ENCODE measurements at regions not wholly inside any gene's neighbourhood (a gene's known extent, or its start where the extent isn't known, plus 50 kb on each side); places are given as distances from the start of the nearest gene placed in this dataset.
A peak's percentile ranks its signal among the peaks of the same experiment; 100 is the strongest.
"Not testable (repeated sequence)": the region's sequence is repeated elsewhere in the genome, so short reads cannot be mapped to it uniquely, and the experiment has no call there.

DNA sequence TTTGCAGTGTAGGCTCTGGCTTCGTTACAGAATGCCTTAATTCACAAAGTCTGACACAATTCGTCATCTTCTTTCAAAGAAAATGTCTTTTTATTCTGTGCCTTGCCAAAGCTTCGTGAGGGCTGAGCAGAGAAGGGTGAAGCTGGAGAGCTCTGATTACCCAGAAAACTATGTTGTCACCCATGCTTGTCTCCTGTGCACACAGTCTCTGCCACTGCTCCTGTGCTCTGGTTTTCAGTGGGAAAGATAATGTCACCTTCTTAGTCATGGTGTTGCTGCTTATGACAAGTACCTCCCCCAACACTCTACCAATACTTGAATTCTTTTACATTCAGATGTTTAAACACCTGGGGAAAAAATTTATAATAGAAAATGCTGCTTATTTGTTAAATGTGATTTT lies 509.2 kb upstream of the GRM7 start:
- DNase-seq (ENCODE audit: low read depth): peak; percentile 72
- peak overlapping the region; percentile 44 for H3K4me3 ChIP-seq (ENCODE audit: low read depth, low read length)
- TF ChIP-seq, protein P1, sequence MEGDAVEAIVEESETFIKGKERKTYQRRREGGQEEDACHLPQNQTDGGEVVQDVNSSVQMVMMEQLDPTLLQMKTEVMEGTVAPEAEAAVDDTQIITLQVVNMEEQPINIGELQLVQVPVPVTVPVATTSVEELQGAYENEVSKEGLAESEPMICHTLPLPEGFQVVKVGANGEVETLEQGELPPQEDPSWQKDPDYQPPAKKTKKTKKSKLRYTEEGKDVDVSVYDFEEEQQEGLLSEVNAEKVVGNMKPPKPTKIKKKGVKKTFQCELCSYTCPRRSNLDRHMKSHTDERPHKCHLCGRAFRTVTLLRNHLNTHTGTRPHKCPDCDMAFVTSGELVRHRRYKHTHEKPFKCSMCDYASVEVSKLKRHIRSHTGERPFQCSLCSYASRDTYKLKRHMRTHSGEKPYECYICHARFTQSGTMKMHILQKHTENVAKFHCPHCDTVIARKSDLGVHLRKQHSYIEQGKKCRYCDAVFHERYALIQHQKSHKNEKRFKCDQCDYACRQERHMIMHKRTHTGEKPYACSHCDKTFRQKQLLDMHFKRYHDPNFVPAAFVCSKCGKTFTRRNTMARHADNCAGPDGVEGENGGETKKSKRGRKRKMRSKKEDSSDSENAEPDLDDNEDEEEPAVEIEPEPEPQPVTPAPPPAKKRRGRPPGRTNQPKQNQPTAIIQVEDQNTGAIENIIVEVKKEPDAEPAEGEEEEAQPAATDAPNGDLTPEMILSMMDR (IDR thresholded peaks at IDR 0.05; ENCODE audit: insufficient read depth, low read depth, low read length, missing control alignments): no peak

DNA sequence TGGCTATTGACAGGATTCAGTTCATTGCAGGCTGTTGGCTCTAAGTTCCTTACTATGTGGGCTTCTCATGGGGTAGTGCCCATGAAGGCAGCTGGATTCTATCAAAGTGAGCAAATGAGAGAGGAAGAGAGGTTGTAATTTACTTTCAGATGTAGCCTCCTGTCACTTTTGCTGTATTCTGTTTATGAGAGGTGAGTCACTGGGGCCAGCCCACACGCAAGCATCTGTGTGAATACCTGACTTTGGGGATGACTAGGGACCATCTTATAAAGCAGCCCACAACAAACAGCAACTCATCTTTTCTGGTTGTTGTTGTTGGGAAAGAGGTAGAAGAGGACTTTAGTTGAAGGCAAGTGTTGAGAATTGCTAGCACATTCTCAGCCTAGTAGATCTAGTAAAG lies 506.3 kb upstream of the GRM7 start:
- H3K4me3 ChIP-seq (ENCODE audit: low read depth, low read length): no peak overlapping the region
- TF ChIP-seq, protein P1 (IDR thresholded peaks at IDR 0.05; ENCODE audit: insufficient read depth, low read depth, low read length, missing control alignments): no peak
- DNase-seq (ENCODE audit: low read depth): peak; percentile 82

DNA sequence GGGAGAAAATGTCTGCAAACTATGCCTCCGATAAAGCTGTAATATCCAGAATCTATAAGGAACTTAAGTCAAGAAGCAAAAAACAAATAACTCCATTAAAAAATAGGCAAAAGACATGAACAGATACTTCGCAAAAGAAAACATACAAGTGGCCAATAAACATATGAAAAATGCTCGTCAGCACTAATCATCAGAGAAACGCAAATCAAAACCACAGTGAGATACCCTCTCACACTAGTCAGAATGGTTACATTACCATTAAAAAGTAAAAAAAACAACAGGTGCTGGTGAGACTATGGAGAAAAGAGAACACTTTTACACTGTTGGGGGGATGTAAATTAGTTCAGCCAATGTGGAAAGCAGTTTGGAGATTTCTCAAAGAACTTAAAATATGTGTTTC lies 498.5 kb upstream of the GRM7 start:
- no peak for DNase-seq (ENCODE audit: low read depth)
- TF ChIP-seq, protein P1 (IDR thresholded peaks at IDR 0.05; ENCODE audit: insufficient read depth, low read depth, low read length, missing control alignments): no peak
- H3K4me3 ChIP-seq (ENCODE audit: low read depth, low read length): no peak overlapping the region

DNA sequence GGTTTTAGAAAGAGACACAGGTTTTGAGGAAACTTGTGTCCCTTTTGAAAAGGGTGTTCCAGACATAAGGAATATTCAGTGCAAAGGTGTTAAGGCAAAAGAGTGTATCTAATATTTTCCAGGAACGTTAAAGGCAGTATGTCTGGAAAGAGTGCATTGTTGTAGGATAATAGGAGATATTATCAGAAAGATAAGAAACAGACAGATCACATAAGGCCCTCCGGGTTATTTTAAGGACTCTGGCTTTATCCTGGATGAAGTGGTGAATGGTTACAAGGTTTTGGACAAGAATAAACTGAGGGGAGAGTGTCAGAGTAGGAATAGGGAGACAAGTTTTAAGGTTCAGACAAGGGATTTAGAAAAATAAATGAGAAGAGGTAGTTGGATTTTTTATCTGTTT lies 493.7 kb upstream of the GRM7 start:
- H3K4me3 ChIP-seq (ENCODE audit: low read depth, low read length): no peak overlapping the region
- DNase-seq (ENCODE audit: low read depth): no peak

DNA sequence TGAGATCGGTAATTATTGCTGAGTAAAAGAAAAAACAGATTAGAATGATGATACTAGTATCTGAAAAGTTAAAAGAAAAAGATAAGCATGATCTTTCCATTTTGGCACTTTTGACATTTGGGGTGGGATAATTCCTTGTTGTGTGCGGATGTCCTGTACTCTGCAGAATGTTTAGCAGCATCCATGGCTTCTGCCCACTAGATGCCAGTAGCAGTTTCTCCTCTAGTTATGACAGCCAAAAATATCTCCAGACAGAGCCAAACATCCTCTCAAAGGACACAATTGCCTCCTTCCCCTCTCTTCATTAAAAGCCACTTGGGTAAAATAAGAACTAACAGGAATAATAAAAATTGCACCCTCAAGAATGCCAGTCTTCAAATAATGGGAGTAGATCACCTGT lies 468.8 kb upstream of the GRM7 start:
- no peak overlapping the region for H3K4me3 ChIP-seq (ENCODE audit: low read depth, low read length)
- DNase-seq (ENCODE audit: low read depth): peak; percentile 28
- TF ChIP-seq, protein P1 (IDR thresholded peaks at IDR 0.05; ENCODE audit: insufficient read depth, low read depth, low read length, missing control alignments): peak; percentile 33

More for the DNA sequence above, 493.7 kb upstream of the GRM7 start:
- TF ChIP-seq, protein P1 (IDR thresholded peaks at IDR 0.05; ENCODE audit: insufficient read depth, low read depth, low read length, missing control alignments): no peak

DNA sequence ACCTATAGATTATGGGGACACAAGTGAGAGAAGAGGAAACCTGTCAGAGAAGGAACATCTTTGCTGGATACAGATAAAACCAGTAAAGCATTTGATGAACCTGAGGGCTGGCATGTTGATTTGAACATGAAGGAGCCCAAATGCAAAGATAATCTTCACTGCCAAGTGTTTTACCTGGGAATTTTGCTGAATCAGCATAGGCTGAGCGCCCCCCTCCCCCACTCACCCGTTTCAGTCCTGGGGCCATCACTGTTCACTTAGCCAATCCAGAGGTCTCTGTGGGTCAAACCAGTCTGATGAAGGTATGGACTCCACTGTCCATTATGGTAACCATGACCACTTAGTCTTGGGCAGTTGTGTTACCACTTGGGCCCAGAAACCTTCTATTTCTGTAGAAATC lies 466.0 kb upstream of the GRM7 start:
- no peak overlapping the region for H3K4me3 ChIP-seq (ENCODE audit: low read depth, low read length)
- no peak for DNase-seq (ENCODE audit: low read depth)
- TF ChIP-seq, protein P1 (IDR thresholded peaks at IDR 0.05; ENCODE audit: insufficient read depth, low read depth, low read length, missing control alignments): no peak

DNA sequence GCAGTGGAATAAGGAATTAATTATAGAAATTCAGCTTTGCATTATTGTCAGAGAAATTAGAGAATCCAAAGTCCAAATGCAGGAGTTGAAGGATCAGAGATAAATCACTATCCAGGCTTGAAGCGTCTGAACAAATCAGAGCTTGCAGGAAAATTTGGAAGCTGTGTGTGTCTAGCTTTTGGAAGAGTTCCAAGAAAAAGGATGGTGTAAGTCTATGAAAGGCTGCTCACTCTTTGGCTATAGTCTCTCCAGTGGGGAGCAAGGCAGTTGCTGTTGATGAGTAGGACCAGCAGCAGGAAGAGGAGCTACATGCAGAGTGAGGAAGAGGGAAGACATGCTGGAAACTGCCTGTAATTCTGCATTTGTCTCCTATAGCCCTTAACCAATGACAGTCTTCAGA lies 464.3 kb upstream of the GRM7 start:
- TF ChIP-seq, protein P1 (IDR thresholded peaks at IDR 0.05; ENCODE audit: insufficient read depth, low read depth, low read length, missing control alignments): no peak
- no peak overlapping the region for H3K4me3 ChIP-seq (ENCODE audit: low read depth, low read length)
- DNase-seq (ENCODE audit: low read depth): no peak

DNA sequence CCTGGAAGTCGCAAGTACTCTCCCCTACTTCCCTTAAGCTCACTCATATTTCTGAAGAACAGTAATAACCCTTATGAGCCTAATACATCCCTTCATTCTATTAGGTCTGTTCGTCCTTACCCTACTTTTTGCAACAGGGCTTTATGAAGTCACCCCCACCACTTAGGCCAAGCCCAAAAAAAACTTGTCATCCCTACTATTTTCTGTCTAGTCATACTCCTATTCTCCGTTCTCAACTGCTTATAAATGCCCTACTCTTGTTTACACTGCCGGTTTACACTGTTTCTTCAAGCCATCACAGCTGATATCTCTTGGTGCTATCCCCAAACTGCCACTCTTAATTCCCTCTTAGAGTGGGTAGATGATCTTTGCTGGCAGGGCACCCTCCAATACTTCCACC lies 458.2 kb upstream of the GRM7 start:
- not testable (repeated sequence) for DNase-seq (ENCODE audit: low read depth); H3K4me3 ChIP-seq (ENCODE audit: low read depth, low read length)

DNA sequence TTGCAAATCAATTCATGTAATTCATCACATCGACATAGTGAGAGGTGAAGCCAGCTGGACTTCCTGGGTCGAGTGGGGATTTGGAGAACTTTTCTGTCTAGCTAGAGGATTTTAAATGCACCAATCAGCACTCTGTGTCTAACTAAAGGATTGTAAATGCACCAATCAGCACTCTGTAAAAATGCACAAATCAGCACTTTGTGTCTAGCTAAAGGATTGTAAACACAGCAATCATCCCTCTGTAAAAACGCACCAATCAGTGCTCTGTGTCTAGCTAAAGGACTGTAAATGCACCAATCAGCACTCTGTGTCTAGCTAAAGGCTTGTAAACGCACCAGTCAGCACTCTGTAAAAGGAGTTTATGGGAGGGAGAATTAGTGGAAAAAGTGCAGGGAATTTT lies 454.0 kb upstream of the GRM7 start:
- not testable (repeated sequence) for DNase-seq (ENCODE audit: low read depth); H3K4me3 ChIP-seq (ENCODE audit: low read depth, low read length)
